ENCODE measurements at regions not wholly inside any gene's neighbourhood (a gene's known extent, or its start where the extent isn't known, plus 50 kb on each side); places are given as distances from the start of the nearest gene placed in this dataset.
A peak's percentile ranks its signal among the peaks of the same experiment; 100 is the strongest.
"Not testable (repeated sequence)": the region's sequence is repeated elsewhere in the genome, so short reads cannot be mapped to it uniquely, and the experiment has no call there.

DNA sequence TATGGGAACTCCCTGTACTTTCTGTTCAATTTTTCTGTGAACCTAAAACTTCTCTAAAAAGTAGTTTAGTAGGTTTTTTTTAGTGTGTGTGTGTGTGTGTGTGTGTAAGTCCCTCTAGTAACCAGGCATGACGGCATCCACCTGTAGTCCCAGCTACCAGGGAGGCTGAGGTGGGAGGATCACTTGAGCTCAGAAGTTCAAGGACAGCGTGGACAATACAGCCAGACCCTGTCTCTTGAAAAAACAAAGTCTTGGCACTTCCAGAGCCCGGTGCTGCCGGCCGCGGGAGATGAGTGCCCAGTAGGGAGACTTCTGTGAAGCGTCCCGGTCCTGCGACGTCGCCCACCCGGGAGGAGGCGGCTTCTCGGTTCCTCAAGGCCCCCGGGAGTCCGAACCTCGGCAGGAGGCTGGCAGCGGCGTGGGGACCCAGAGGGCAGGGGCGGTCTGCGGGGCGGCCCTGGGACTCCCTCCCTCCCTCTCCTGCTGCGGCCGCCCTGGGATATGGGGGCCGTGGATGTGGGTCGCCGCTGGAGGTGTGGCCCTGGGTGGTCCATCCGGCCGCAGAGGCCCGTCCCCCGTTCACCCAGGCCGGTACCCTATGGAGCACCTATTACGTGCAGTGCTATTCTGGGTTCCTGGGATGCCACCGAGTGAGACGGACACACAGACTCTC is 78.0 kb upstream of the SIRPG start:
- DNase-seq (ENCODE audit: low read depth, low spot score): no peak
- TF ChIP-seq, protein P1, sequence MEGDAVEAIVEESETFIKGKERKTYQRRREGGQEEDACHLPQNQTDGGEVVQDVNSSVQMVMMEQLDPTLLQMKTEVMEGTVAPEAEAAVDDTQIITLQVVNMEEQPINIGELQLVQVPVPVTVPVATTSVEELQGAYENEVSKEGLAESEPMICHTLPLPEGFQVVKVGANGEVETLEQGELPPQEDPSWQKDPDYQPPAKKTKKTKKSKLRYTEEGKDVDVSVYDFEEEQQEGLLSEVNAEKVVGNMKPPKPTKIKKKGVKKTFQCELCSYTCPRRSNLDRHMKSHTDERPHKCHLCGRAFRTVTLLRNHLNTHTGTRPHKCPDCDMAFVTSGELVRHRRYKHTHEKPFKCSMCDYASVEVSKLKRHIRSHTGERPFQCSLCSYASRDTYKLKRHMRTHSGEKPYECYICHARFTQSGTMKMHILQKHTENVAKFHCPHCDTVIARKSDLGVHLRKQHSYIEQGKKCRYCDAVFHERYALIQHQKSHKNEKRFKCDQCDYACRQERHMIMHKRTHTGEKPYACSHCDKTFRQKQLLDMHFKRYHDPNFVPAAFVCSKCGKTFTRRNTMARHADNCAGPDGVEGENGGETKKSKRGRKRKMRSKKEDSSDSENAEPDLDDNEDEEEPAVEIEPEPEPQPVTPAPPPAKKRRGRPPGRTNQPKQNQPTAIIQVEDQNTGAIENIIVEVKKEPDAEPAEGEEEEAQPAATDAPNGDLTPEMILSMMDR (conservative IDR thresholded peaks at IDR 0.05): no peak
- H3K36me3 Mint-ChIP-seq (ENCODE audit: low read depth): no peaks in the 10 kb centered on the region
- no peaks in the 10 kb centered on the region for H3K4me1 Mint-ChIP-seq
- peaks cover 46% of the 10 kb centered on the region for H3K27me3 Mint-ChIP-seq (ENCODE audit: low read depth)
- H3K9me3 Mint-ChIP-seq: no peaks in the 10 kb centered on the region
- H3K4me3 Mint-ChIP-seq: no peak overlapping the region
- H3K27ac Mint-ChIP-seq (ENCODE audit: unreplicated experiment): no peak overlapping the region

DNA sequence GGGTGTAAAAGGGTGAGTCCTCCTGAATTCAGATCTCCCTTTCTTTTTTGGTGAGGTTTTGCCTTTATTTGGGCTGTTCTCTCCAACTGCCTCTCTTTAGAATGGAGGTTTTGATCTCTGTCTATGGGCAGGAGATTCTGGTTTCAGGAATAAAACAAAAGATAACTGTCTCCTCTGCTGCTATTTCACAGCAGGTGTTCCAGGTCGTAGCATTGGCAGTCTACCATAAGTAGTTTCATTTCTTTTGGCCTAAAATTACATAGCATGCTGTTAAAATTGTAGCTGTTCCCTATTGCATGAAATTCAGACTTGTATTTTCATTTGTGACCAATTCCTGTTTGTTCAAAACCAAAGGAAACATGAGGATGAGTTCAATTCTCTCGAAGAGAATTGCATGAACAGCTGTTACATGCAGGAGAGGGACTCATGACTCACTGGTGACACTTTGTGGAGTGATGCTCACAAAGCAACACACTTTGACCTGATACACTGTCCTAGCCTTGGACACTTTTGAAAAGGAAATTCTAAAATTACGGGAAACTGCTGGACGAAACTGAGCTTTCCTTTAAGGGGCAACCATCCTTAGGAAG is 76.8 kb upstream of the SIRPG start:
- no peaks in the 10 kb centered on the region for H3K36me3 Mint-ChIP-seq (ENCODE audit: low read depth)
- H3K27me3 Mint-ChIP-seq (ENCODE audit: low read depth): peaks cover 37% of the 10 kb centered on the region
- no peaks in the 10 kb centered on the region for H3K9me3 Mint-ChIP-seq
- no peaks in the 10 kb centered on the region for H3K4me1 Mint-ChIP-seq
- no peak for DNase-seq (ENCODE audit: low read depth, low spot score)
- TF ChIP-seq, protein P1 (conservative IDR thresholded peaks at IDR 0.05): no peak
- H3K27ac Mint-ChIP-seq (ENCODE audit: unreplicated experiment): no peak overlapping the region
- H3K4me3 Mint-ChIP-seq: no peak overlapping the region

DNA sequence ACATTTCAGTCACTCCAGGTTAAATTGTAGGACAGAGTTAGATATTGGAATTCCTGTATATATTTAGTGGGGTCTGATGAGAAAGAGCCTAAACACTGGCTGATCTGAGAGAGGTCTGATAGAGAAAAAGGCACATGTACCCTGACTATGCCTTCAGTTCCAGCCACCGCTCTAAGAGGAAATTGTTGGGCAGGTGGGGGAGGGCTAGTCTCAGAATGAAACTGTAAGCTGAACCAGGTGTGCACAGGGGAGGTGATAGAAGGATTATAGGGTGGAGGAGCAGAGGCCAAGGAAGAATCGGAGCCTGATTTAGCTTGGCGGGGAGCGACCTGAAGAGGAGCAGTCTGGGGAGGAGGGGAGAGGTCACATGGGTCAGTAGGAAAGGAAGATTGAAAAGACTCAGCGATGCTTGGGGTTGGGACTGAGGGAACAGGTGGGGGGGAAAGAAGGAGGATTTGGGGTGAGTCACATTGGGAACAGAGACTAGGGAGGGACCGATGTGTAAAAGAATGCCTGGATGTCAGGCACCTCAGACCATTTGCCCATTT is 74.3 kb upstream of the SIRPG start:
- peak overlapping the region; percentile 5 for H3K27ac Mint-ChIP-seq (ENCODE audit: unreplicated experiment)
- DNase-seq (ENCODE audit: low read depth, low spot score); H3K4me3 Mint-ChIP-seq; H3K9me3 Mint-ChIP-seq; H3K36me3 Mint-ChIP-seq (ENCODE audit: low read depth); H3K4me1 Mint-ChIP-seq: not testable (repeated sequence)
- peaks cover 22% of the 10 kb centered on the region for H3K27me3 Mint-ChIP-seq (ENCODE audit: low read depth)

DNA sequence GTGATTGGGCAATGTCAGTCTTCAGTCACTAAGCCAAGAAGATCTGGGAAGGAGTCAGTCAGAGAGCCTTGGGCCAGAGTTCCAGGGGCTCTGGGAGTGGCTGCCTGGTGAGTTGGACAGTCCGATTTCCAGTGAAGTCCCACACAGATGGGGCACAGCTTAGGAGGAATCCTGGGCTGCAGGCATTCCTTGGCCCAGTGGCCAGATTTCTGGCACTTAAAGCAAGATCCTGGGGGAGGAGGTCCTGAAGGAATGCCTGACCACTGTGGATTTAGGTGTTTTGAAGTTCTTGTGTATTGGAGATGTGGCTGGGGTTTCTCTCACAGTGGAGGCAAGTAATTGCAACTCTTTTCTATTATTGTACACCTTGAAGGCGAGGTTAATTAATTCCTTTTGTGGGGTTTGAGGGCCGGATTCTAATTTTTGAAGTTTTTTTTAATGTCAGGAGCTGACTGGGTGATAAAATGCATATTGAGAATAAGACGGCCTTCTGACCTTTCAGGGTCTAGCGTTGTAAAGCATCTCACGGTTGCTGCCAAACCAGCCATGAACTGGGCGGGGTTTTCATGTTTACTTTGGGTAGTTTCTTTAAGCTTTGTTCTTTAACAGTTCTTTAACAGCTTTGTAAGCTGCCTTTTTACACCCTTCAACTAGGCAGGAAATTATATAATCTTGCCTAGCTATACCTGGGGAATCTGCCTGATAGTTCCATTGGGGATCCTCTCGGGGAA is 73.6 kb upstream of the SIRPG start:
- H3K9me3 Mint-ChIP-seq; DNase-seq (ENCODE audit: low read depth, low spot score); H3K36me3 Mint-ChIP-seq (ENCODE audit: low read depth); H3K4me3 Mint-ChIP-seq; H3K4me1 Mint-ChIP-seq: not testable (repeated sequence)
- Mint-ChIP-seq H3K27me3 (ENCODE audit: low read depth) (peaks cover 19% of the 10 kb centered on the region), H3K27ac (ENCODE audit: unreplicated experiment) (peak overlapping the region; percentile 5)

DNA sequence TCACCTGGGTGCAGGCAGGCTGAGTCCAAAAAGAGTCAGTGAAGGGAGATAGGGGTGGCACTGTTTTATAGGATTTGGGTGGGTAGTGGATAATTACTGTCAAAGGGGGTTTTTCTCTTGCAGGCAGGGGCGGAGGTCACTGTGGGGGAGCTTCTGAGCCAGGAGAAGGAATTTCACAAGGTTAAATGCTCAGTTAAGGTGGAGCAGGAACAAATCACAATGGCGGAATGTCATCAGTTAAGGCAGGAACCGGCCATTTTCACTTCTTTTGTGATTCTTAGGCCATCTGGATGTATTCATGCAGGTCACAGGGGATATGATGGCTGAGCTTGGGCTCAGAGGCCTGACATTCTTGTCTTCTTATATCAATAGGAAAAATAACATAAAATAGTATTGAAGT is 69.7 kb upstream of the SIRPG start:
- not testable (repeated sequence) for H3K9me3 Mint-ChIP-seq; H3K36me3 Mint-ChIP-seq (ENCODE audit: low read depth); H3K4me3 Mint-ChIP-seq; DNase-seq (ENCODE audit: low read depth, low spot score); H3K27ac Mint-ChIP-seq (ENCODE audit: unreplicated experiment); H3K4me1 Mint-ChIP-seq
- peaks cover 20% of the 10 kb centered on the region for H3K27me3 Mint-ChIP-seq (ENCODE audit: low read depth)

DNA sequence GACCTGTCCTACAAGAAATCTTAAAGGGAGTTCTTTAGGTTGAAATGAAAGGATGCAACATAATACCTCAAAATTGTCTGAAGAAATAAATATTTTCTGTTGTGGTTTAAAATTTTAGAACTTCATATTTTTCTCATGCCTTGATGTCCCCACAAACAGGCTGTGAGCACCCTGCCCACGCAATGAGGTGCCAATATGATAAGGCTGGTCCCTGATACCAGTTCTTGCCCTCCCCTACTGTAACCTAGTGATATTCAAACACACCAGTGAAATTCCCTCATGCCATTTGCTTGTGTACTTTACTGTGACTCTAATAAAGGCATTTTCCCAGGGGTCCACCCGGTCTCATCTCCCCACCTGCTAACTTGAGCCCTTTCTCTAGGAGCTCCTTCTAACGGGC is 67.3 kb upstream of the SIRPG start:
- peaks cover 15% of the 10 kb centered on the region for H3K27me3 Mint-ChIP-seq (ENCODE audit: low read depth)

More for the DNA sequence above, 67.3 kb upstream of the SIRPG start:
- TF ChIP-seq, protein P1 (conservative IDR thresholded peaks at IDR 0.05): no peak
- Mint-ChIP-seq H3K4me1 (no peaks in the 10 kb centered on the region), H3K9me3 (peaks cover 4% of the 10 kb centered on the region), H3K4me3 (no peak overlapping the region), H3K27ac (ENCODE audit: unreplicated experiment) (no peak overlapping the region), H3K36me3 (ENCODE audit: low read depth) (no peaks in the 10 kb centered on the region)
- DNase-seq (ENCODE audit: low read depth, low spot score): no peak
